GM19372 (cell line): ENCODE measurements at regions not wholly inside any gene's neighbourhood (a gene's known extent, or its start where the extent isn't known, plus 50 kb on each side); places are given as distances from the start of the nearest gene placed in this dataset.
"Not testable (repeated sequence)": the region's sequence is repeated elsewhere in the genome, so short reads cannot be mapped to it uniquely, and the experiment has no call there.

Experiments
- ATAC-seq: cut with Tn5 transposase; IDR thresholded peaks from one replicate; pipeline ENCODE4 v1.9.1; 2021; ENCODE audit warnings: mild to moderate bottlenecking, low read depth, moderate library complexity; ENCODE audit not compliant: unreplicated experiment

- ATAC-seq = no peak
Measured at GRCh38 chr7:88617185-88617584, 142.3 kb upstream of the ZNF804B start.

GRCh38 chr7:88615336-88615735 is 144.2 kb upstream of the ZNF804B start:
- ATAC-seq = no peak

DNA sequence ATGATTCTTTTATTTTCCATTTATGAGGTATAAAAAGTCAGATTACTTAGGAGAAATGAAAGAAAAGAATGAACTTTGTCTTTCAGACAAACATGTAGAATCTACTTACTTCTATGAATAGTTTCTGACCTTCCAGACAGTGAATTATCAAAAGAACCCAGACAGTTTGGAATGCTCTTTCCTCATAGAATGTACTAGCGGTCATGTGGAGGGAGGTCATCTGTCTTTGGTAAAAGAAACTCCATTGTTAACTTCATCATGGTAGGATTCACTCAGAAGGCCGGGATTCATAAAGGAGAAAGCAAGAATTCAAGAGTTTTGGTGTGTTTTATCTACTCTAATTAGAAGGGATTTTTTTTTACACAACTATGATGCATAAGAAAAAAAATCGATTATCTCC is 144.8 kb upstream of the ZNF804B start:
- ATAC-seq = no peak

DNA sequence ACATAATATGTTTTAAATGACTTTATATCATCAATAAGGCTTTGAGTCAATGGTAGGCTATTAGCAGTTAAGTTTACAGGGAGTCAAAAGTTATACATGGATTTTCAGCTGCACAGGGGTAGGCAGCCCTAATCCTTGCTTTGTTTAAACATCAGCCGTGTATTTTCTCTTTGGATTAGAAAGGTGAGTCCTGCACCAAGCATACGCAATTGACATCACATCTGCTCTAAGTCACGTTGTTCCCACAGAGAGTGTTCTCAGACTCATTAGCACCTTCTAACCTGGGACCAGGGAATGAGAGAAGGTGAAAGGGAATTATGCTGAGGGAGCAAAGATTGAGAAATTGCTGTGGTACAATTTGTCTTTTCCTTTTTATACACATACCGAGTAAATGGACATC is 148.6 kb upstream of the ZNF804B start:
- no peak for ATAC-seq

GRCh38 chr7:88600695-88601094 is 158.8 kb upstream of the ZNF804B start:
- no peak for ATAC-seq

GRCh38 chr7:88599528-88599927 is 160.0 kb upstream of the ZNF804B start:
- ATAC-seq = no peak

DNA sequence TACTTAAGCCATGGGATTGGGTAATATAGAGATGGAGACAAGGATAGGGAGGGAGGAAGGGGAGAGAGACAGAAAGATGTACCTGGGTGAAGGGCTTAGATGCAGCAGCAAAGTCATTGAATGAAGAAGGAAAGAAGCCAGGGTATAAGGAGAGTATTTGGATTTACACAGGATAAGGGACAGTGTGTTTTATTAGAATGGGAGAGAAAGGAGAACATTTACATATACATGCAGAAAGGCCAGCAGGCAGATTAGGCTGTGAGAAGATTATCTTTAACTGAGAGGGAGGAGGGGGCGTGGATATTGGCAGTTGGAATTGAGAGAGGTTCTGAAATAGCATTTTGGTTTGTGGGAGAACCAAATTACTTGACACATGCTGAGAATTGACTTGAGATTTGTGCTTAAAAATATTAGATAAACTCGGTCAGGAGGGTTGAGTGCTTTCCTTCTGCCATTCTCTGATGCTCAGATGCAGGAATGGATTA is 161.5 kb upstream of the ZNF804B start:
- ATAC-seq = no peak

- ATAC-seq = no peak
Measured at GRCh38 chr7:88590963-88591362, 168.5 kb upstream of the ZNF804B start.

DNA sequence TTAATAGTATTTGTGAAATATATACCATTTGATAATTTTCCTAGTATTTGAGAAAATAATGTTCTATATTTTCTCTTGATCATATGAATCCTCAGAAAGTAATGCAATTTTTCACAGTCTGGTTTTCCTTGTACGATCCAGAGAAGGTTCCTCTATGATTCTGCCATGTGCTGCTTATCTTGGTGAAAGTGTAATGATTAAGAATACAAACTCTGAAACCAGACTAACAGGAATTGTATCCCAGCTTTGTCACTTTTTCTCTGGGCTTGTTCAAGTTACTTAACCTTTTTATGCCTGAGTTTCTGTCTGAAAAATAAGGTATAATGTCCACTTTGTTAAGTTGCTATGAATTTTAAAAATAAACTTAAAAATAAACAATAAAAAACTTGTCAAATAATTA is 169.6 kb upstream of the ZNF804B start:
- ATAC-seq = no peak

DNA sequence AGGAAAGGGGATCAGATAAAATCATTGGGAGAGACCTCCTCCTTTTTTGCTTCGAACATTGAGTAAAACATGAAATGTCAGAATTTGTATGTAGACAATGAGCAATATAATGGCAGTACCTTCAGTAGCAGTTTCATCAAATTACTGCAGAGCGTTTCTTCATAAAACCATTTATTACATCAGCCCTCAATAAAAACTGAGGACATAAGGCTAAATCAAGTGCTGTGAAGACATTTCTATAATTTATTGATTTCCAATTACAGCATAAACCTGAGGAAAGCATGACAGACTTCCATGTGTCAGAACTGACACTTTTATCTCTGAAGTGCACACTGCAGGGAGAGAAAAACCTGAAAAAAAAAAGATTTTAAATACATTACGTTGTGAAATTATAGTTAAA is 172.6 kb upstream of the ZNF804B start:
- no peak for ATAC-seq

- no peak for ATAC-seq
Measured at GRCh38 chr7:88586219-88586618, 173.3 kb upstream of the ZNF804B start.

- no peak for ATAC-seq
Measured at GRCh38 chr7:88576720-88577119, 182.8 kb upstream of the ZNF804B start.

DNA sequence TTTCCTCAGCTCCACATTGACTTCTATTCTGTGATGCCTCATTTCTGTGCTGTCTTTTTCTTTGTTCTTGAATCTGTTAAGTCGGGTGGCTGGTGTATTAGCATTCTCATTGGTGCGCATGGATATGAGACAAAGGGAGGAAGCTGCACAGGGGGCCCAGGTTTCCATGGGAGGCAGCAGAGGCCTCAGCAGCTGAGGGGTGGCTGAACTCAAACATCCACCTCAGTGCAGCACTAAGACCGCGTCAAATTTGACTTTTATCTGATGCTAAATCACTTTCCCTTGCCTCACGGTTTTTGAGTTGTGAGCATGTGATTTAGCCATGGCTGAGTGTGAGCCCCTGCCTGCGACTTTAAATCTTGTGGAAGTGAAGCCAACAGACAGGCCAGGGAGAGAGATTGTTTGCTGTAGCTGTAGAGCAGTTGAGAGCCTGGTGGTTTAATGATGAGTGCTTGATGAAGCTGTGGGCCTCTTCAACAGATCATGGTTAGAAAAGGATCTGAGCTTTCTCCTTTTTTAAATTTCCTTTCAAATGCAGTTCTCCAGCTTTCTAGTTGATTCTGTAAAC is 193.3 kb upstream of the ZNF804B start:
- ATAC-seq = no peak

- no peak for ATAC-seq
Measured at GRCh38 chr7:88565401-88565800, 194.1 kb upstream of the ZNF804B start.

GRCh38 chr7:88556441-88556840 is 203.1 kb upstream of the ZNF804B start:
- not testable (repeated sequence) for ATAC-seq

GRCh38 chr7:88554847-88555246 is 204.7 kb upstream of the ZNF804B start:
- ATAC-seq = not testable (repeated sequence)

DNA sequence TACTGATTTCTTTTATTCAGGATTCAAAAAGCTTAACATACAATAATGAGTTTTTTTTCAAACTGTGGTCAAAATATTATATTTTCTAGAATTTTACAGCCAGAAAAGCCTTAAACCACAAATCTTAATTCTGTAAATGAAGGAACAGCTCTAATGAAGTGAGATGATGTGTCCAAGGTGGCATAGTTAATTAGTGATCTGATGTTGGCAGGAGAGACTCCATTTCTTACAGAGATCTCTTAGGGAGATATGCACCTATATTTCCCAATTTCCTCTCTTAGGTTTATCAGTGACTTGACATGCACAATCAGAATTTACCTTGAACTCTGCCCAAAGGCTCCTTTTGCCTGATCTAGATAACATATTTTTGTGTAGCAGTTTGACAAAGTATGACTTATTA is 211.1 kb upstream of the ZNF804B start:
- ATAC-seq = no peak

GRCh38 chr7:88546808-88547207 is 212.7 kb upstream of the ZNF804B start:
- no peak for ATAC-seq

DNA sequence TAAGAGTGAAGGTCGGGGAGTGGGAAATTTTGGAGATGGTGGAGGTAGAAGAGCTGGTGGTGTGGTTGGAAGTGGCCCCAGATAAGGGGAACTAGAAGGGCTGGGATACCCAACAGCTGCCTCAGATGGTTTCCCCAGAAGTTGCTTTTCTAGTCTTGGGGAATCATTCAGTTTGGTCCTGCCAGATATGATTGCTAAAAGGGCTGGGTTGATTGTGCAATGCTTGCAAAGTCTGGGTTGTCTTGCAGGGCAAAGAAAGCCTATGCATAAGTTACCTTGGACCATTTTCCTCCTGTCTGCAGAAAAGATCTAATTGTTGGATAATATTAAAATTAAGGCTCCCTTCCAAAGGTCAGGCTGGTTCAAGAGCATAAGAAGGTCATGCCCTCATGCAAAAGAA is 213.8 kb upstream of the ZNF804B start:
- no peak for ATAC-seq

DNA sequence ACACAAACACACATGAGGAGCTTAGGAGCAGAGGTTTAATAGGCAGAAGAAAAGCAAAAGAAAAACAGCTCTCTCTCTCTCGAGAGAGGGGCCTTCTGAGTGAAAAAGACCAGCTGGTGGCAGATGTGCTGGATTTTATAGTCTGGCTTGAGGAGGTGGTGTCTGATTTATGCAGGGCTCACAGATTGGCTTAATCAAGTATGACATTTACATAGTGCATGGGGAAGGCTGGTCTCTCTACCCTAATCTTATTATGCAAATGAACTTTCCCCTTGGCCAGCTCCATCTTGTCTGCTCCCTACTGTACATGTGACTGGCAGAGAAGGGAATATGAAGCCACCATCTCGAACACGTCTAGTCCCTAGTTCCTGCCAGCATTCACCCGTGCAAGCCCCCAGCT is 219.5 kb upstream of the ZNF804B start:
- no peak for ATAC-seq

- ATAC-seq = no peak
Measured at GRCh38 chr7:88539518-88539917, 220.0 kb upstream of the ZNF804B start.

GRCh38 chr7:88523645-88524044 is 217.0 kb upstream of the STEAP4 start:
- ATAC-seq = no peak

GRCh38 chr7:88522771-88523293 is 216.1 kb upstream of the STEAP4 start:
- no peak for ATAC-seq
